H1 (cell line): ENCODE measurements at regions not wholly inside any gene's neighbourhood (a gene's known extent, or its start where the extent isn't known, plus 50 kb on each side); places are given as distances from the start of the nearest gene placed in this dataset.

Source experiments
- CTCF ChIA-PET: fragments of 300-600 bp; sonication (Branson Sonifier 250); formaldehyde crosslinking; loops from one replicate; lab custom pipeline; 2021; ENCODE audit not compliant: partially characterized antibody; lab: Charles Lee
- POLR2A ChIA-PET: fragments of 300-600 bp; sonication (Branson Sonifier 250); formaldehyde crosslinking; loops from one replicate; lab custom pipeline; 2021; ENCODE audit warnings: inconsistent platforms; ENCODE audit not compliant: partially characterized antibody; lab: Charles Lee
- DNase-seq, 2 experiments: peaks; one replicate each; pipeline versions ENCODE4 v3.0.0 to v3.0.0-alpha.2; 2010 to 2022; ENCODE audit warnings: low spot score in 2 of 2, low read depth in 1 of 2, mixed read lengths in 1 of 2
- FAIRE-seq: peaks from 2 replicates; lab custom pipeline; 2011; peaks lifted over from hg19 to GRCh38; lab: Jason Lieb, UNC
- H2AFZ ChIP-seq: 2 replicates; pipeline ENCODE4 v1.8.1; 2012; ENCODE audit warnings: low read length, inconsistent platforms
- H2AK5ac ChIP-seq: 2 replicates; pipeline ENCODE4 v1.6.1; 2013; ENCODE audit warnings: low read depth, low read length
- H2BK120ac ChIP-seq: replicated peaks from 2 replicates; pipeline ENCODE3; 2013; ENCODE audit warnings: low read depth, low read length, inconsistent platforms
- H2BK12ac ChIP-seq: 2 replicates; pipeline ENCODE4 v1.6.1; 2013; ENCODE audit warnings: low read depth, low read length
- H2BK15ac ChIP-seq: 2 replicates; pipeline ENCODE4 v1.6.1; 2013; ENCODE audit warnings: low read length
- H2BK20ac ChIP-seq: 2 replicates; pipeline ENCODE4 v1.6.1; 2013; ENCODE audit warnings: low read length
- H2BK5ac ChIP-seq: 2 replicates; pipeline ENCODE4 v1.6.1; 2013; ENCODE audit warnings: low read depth, low read length
- H3K14ac ChIP-seq: 2 replicates; pipeline ENCODE4 v1.6.1; 2013; ENCODE audit warnings: inconsistent platforms; ENCODE audit not compliant: insufficient read length
- H3K18ac ChIP-seq: 2 replicates; pipeline ENCODE4 v1.6.1; 2013; ENCODE audit warnings: low read length; ENCODE audit errors: extremely low read depth
- H3K23ac ChIP-seq: 2 replicates; pipeline ENCODE4 v1.6.1; 2013; ENCODE audit warnings: inconsistent platforms; ENCODE audit not compliant: insufficient read length
- H3K23me2 ChIP-seq: 2 replicates; pipeline ENCODE4 v1.6.1; 2013; ENCODE audit warnings: low read depth, low read length
- H3K27ac ChIP-seq: 2 replicates; pipeline ENCODE4 v1.6.1; 2011; ENCODE audit warnings: low read depth, low read length, inconsistent platforms
- H3K27me3 ChIP-seq, 4 experiments: replicated peaks in 1 of 4; 1 replicate in 1 of 4; 2 replicates in 3 of 4; pipeline versions ENCODE4 v1.6.1 to v1.8.1; 2011 to 2013; ENCODE audit warnings: low read length in 3 of 4, mild to moderate bottlenecking in 3 of 4, inconsistent platforms in 2 of 4, mixed read lengths in 2 of 4, moderate library complexity in 1 of 4; ENCODE audit not compliant: control insufficient read depth in 3 of 4, insufficient read depth in 3 of 4; ENCODE audit errors: extremely low read depth in 1 of 4
- H3K36me3 ChIP-seq, 4 experiments: 2 replicates each; pipeline versions ENCODE4 v1.6.1 to v1.8.1; 2011 to 2013; ENCODE audit warnings: mild to moderate bottlenecking in 4 of 4, low read length in 3 of 4, moderate library complexity in 2 of 4, control low read depth in 1 of 4, inconsistent platforms in 1 of 4; ENCODE audit not compliant: insufficient read depth in 4 of 4, control insufficient read depth in 2 of 4
- H3K4ac ChIP-seq: replicated peaks from 2 replicates; pipeline ENCODE3; 2013; ENCODE audit warnings: low read length, low read depth, mixed read lengths, inconsistent platforms; ENCODE audit not compliant: insufficient read length
- H3K4me1 ChIP-seq, 4 experiments: replicated peaks in 1 of 4; 1 replicate in 1 of 4; 2 replicates in 3 of 4; pipeline versions ENCODE4 v1.6.1 to v1.8.1; 2011 to 2013; ENCODE audit warnings: low read length in 3 of 4, inconsistent platforms in 2 of 4, mixed read lengths in 1 of 4; ENCODE audit not compliant: insufficient read depth in 4 of 4, control insufficient read depth in 3 of 4
- H3K4me2 ChIP-seq, 2 experiments: 2 replicates each; pipeline versions ENCODE4 v1.6.1 to v1.8.1; 2011 to 2013; ENCODE audit warnings: low read depth in 2 of 2, low read length in 2 of 2, control low read depth in 1 of 2, inconsistent platforms in 1 of 2, mild to moderate bottlenecking in 1 of 2; ENCODE audit not compliant: insufficient read depth in 1 of 2
- H3K4me3 ChIP-seq, 4 experiments: fragments of 200-600, 300-600 bp in 1 of 4; sonication (generic), shearing (Covaris generic), sonication (Bioruptor Twin) in 1 of 4; 2 replicates each; pipeline versions ENCODE4 v1.5.1 to v1.8.1; 2011 to 2016; ENCODE audit warnings: low read length in 4 of 4, low read depth in 3 of 4, control low read depth in 2 of 4, inconsistent platforms in 2 of 4, mild to moderate bottlenecking in 2 of 4, mixed read lengths in 1 of 4, moderate library complexity in 1 of 4; ENCODE audit not compliant: insufficient read depth in 2 of 4; ENCODE audit errors: extremely low read depth in 1 of 4
- H3K56ac ChIP-seq: replicated peaks from 2 replicates; pipeline ENCODE3; 2013; ENCODE audit warnings: low read depth, mild to moderate bottlenecking, mixed read lengths, low read length, inconsistent platforms; ENCODE audit not compliant: insufficient read length
- H3K79me1 ChIP-seq: 2 replicates; pipeline ENCODE4 v1.6.1; 2013; ENCODE audit warnings: low read depth, low read length, control low read depth
- H3K79me2 ChIP-seq, 2 experiments: 2 replicates each; pipeline versions ENCODE4 v1.6.1 to v1.8.1; 2012 to 2013; ENCODE audit warnings: low read length in 2 of 2, mild to moderate bottlenecking in 2 of 2, inconsistent platforms in 1 of 2; ENCODE audit not compliant: insufficient read depth in 2 of 2, control insufficient read depth in 1 of 2
- H3K9ac ChIP-seq, 4 experiments: replicated peaks in 1 of 4; 1 replicate in 1 of 4; 2 replicates in 3 of 4; pipeline versions ENCODE4 v1.6.1 to v1.8.1; 2011 to 2013; ENCODE audit warnings: low read depth in 3 of 4, low read length in 3 of 4, control low read depth in 2 of 4, mild to moderate bottlenecking in 2 of 4, moderate library complexity in 2 of 4, inconsistent platforms in 1 of 4; ENCODE audit errors: extremely low read depth in 1 of 4
- H3K9me3 ChIP-seq, 2 experiments: 2 replicates each; pipeline versions ENCODE4 v1.6.1 to v1.8.1; 2012 to 2013; ENCODE audit warnings: mild to moderate bottlenecking in 2 of 2, moderate library complexity in 2 of 2, control low read depth in 1 of 2, inconsistent platforms in 1 of 2, low read depth in 1 of 2, low read length in 1 of 2, mixed read lengths in 1 of 2; ENCODE audit not compliant: insufficient read depth in 2 of 2
- H4K20me1 ChIP-seq, 2 experiments: replicated peaks in 1 of 2; 2 replicates each; pipeline versions ENCODE3 to v1.8.1; 2011 to 2013; ENCODE audit warnings: inconsistent platforms in 2 of 2, low read length in 2 of 2, mild to moderate bottlenecking in 1 of 2; ENCODE audit not compliant: insufficient read depth in 2 of 2, control insufficient read depth in 1 of 2
- H4K5ac ChIP-seq: 2 replicates; pipeline ENCODE4 v1.6.1; 2013; ENCODE audit warnings: low read length, low read depth, mixed read lengths, inconsistent platforms; ENCODE audit not compliant: insufficient read length
- H4K8ac ChIP-seq: 2 replicates; pipeline ENCODE4 v1.8.0; 2013; ENCODE audit warnings: mild to moderate bottlenecking, moderate library complexity, low read length, inconsistent platforms; ENCODE audit not compliant: insufficient read depth; ENCODE audit errors: extremely low read depth
- H4K91ac ChIP-seq: replicated peaks from 2 replicates; pipeline ENCODE3; 2013; ENCODE audit warnings: low read length, mixed read lengths, inconsistent platforms; ENCODE audit not compliant: insufficient read length
- RNF2 ChIP-seq: fragments of 200-900, 300-1000 bp; sonication (generic); IDR thresholded peaks from 2 replicates; pipeline ENCODE4 v1.7.1; 2016; ENCODE audit warnings: borderline replicate concordance, low read depth, mild to moderate bottlenecking, antibody characterized with exemption, low read length; ENCODE audit not compliant: poor library complexity, severe bottlenecking; ENCODE audit errors: missing control alignments
- WGBS, 2 experiments: shearing (Covaris generic) in 1 of 2; methylation state at CpG; one replicate each; pipeline versions ENCODE4 v1.1.6 to v1.1.7; 2013 to 2015; ENCODE audit warnings: low lambda C conversion rate in 2 of 2, mixed read lengths in 2 of 2, inconsistent platforms in 1 of 2, low coverage in 1 of 2, missing lambda C conversion rate in 1 of 2; ENCODE audit not compliant: insufficient replicate concordance in 2 of 2, insufficient coverage in 1 of 2, insufficient read length in 1 of 2; ENCODE audit errors: extremely low coverage in 1 of 2, missing lambda C conversion rate in 1 of 2; 5-methylcytosine and 5-hydroxymethylcytosine counted together

DNA sequence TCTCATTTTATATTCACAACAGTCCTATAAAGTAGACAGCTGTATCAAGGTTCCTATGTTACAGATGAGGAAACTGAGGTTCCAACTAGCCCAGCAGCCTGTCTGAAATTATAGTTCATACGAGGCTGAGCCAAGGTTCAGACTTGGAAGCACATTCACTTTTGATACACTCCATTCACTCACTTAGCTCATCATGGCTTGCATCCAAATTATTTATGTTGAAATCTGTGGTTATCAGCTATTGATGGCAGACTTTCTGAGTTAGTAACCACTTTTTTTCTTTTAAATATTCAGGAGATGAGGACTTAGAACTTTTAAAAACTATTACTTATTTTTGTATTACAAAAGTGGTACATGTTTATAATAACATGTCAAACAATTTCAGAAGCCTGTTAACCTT lies 188.2 kb downstream of the MTX2 start:
- Histone ChIP-seq H4K91ac (no peak overlapping the region), H2BK12ac (no peak overlapping the region), H3K4me2 (no peak overlapping the region), H3K4me3 (no peak overlapping the region), H3K9ac (no peak overlapping the region), H2BK120ac (no peak overlapping the region), H2AFZ (no peak overlapping the region), H3K18ac (no peak overlapping the region), H3K4ac (no peak overlapping the region), H3K9me3 (no peaks in the 10 kb centered on the region), H3K56ac (no peak overlapping the region), H3K23ac (no peak overlapping the region), H3K79me2 (no peaks in the 10 kb centered on the region), H3K79me1 (no peaks in the 10 kb centered on the region), H3K27ac (no peak overlapping the region), H3K23me2 (no peaks in the 10 kb centered on the region), H4K8ac (no peak overlapping the region), H4K20me1 (no peaks in the 10 kb centered on the region), H3K14ac (no peak overlapping the region), H4K5ac (no peak overlapping the region), H3K4me1 (peaks cover 0 to 6% (median 0%) of the 10 kb centered on the region in 4 experiments; a peak in 3 of 7 replicates), H2BK5ac (no peak overlapping the region), H2BK15ac (no peak overlapping the region), H3K36me3 (no peaks in the 10 kb centered on the region), H2AK5ac (no peak overlapping the region), H3K27me3 (no peaks in the 10 kb centered on the region), H2BK20ac (no peak overlapping the region)
- FAIRE-seq (no peak), DNase-seq (no peak)
- ChIA-PET POLR2A (no interaction called here), CTCF (interaction anchor here (0.7 to 10.2 kb wide), 9 partner anchors 15 to 316 kb away, joined by 3 to 111 read pairs (median 3); no protein-coding TSS in a partner anchor)
- 81% methylated on average over 1 of the region's 1 CpG; no CpG with 5 or more reads in 1 of the 2 experiments for WGBS, 2 experiments
- no peak for TF ChIP-seq RNF2
